NB4 (cell line): ENCODE measurements at regions not wholly inside any gene's neighbourhood (a gene's known extent, or its start where the extent isn't known, plus 50 kb on each side); places are given as distances from the start of the nearest gene placed in this dataset.
"Not testable (repeated sequence)": the region's sequence is repeated elsewhere in the genome, so short reads cannot be mapped to it uniquely, and the experiment has no call there.

Source experiments
- DNase-seq: peaks from one replicate; pipeline ENCODE4 v3.0.0; 2010; ENCODE audit warnings: low read depth
- H3K4me3 ChIP-seq: one replicate; pipeline ENCODE4 v1.5.1; 2011; ENCODE audit warnings: mild to moderate bottlenecking, low read depth, low read length, moderate library complexity
- MYC ChIP-seq: IDR thresholded peaks from 2 replicates; pipeline ENCODE4 v1.6.1; 2011; ENCODE audit warnings: low read depth, low read length
- POLR2A ChIP-seq: IDR thresholded peaks from 2 replicates; pipeline ENCODE4 v1.6.1; 2011; ENCODE audit warnings: mild to moderate bottlenecking; ENCODE audit not compliant: insufficient read length; ENCODE audit errors: extremely low read depth
- TF ChIP-seq, protein P1 (sequence below): IDR thresholded peaks from one replicate; pipeline ENCODE4 v1.5.1; 2012; ENCODE audit warnings: low read depth, low read length
- TF ChIP-seq, protein P2 (sequence below): IDR thresholded peaks from 2 replicates; pipeline ENCODE4 v1.6.1; 2011; ENCODE audit warnings: low read depth, low read length

DNA sequence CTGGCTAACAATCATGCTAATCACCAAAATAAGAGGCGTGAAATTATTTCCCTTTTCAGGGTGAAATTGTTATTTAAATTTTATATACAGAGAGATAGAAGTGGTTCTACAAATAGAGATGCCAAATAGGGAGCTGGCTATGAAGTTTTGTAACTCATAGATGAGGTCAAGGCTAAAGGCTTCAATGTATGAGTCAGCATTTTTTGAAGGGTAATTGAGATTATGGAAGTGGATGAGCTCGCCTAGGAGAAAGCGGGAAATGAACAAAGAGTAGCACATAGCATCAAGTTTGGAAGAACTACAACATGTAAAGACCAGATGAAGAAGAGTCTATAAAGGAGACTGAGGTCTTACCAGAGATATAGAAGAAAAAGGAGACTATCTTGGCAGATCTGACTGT, 838.1 kb downstream of the DNAJB9 start:
- no peak for DNase-seq
- TF ChIP-seq POLR2A (no peak), MYC (no peak)
- TF ChIP-seq, protein P1, sequence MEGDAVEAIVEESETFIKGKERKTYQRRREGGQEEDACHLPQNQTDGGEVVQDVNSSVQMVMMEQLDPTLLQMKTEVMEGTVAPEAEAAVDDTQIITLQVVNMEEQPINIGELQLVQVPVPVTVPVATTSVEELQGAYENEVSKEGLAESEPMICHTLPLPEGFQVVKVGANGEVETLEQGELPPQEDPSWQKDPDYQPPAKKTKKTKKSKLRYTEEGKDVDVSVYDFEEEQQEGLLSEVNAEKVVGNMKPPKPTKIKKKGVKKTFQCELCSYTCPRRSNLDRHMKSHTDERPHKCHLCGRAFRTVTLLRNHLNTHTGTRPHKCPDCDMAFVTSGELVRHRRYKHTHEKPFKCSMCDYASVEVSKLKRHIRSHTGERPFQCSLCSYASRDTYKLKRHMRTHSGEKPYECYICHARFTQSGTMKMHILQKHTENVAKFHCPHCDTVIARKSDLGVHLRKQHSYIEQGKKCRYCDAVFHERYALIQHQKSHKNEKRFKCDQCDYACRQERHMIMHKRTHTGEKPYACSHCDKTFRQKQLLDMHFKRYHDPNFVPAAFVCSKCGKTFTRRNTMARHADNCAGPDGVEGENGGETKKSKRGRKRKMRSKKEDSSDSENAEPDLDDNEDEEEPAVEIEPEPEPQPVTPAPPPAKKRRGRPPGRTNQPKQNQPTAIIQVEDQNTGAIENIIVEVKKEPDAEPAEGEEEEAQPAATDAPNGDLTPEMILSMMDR, result no peak
- TF ChIP-seq, protein P2, sequence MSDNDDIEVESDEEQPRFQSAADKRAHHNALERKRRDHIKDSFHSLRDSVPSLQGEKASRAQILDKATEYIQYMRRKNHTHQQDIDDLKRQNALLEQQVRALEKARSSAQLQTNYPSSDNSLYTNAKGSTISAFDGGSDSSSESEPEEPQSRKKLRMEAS, result no peak
- H3K4me3 ChIP-seq, result no peak overlapping the region

- no peak for DNase-seq
- TF ChIP-seq, protein P2, result no peak
- TF ChIP-seq, protein P1, result no peak
- no peak for TF ChIP-seq POLR2A
- TF ChIP-seq MYC, result no peak
These were observed 868.3 kb downstream of the DNAJB9 start for GRCh38 chr7:109437957-109438356.

DNA sequence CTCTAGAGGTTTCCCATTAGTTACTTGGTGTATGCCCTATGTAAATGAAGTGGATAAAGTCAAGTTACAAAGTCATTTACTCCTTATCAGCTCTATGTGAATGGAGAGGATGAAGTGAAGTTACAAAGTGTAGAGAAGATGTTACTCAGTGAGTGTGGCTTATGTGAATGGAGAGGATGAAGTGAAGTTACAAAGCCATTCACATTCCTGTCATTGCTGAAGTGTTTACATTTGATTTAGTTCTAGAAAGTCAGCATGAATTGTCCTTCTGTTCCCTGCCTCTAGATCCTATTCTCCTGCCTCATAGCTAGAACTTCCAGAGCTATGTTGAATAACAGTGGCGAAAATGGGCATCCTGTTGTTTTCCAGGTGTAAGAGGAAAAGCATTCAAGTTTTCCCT, 880.1 kb downstream of the DNAJB9 start:
- DNase-seq, result no peak
- no peak overlapping the region for H3K4me3 ChIP-seq
- TF ChIP-seq, protein P1, result no peak
- no peak for TF ChIP-seq POLR2A
- TF ChIP-seq MYC, result no peak

More at GRCh38 chr7:109437957-109438356, 868.3 kb downstream of the DNAJB9 start:
- no peak overlapping the region for H3K4me3 ChIP-seq

DNA sequence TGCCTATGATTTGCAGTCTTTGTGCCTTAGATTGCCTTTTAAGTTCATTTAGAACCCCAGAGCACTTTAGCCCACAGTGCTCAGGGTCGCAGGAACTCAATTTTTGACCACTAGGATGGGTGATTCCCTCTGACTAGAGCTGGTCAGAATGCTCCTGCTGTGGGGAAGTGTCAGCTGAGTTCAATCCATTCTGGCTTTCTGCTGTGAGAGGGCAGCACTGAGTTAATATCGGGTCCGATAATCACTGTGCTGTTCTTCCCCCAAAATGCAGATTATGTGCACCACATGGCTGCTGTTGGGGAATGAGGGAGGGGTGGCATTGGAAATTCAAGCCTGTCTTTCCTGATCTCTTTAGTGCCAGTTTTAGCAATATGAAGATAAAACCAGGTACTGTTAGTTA, 886.4 kb downstream of the DNAJB9 start:
- peak; percentile 6 for DNase-seq
- TF ChIP-seq, protein P2, result no peak
- TF ChIP-seq MYC, result no peak
- H3K4me3 ChIP-seq, result no peak overlapping the region

- no peak for DNase-seq
- TF ChIP-seq, protein P1, result no peak
- TF ChIP-seq MYC (no peak), POLR2A (no peak)
- TF ChIP-seq, protein P2, result no peak
- no peak overlapping the region for H3K4me3 ChIP-seq
These were observed 890.6 kb downstream of the DNAJB9 start for GRCh38 chr7:109460296-109460695.

- no peak overlapping the region for H3K4me3 ChIP-seq
- TF ChIP-seq MYC, result no peak
- TF ChIP-seq, protein P2, result no peak
- TF ChIP-seq POLR2A, result no peak
- TF ChIP-seq, protein P1, result no peak
- no peak for DNase-seq
These were observed 892.5 kb downstream of the DNAJB9 start for GRCh38 chr7:109462171-109462570.

DNA sequence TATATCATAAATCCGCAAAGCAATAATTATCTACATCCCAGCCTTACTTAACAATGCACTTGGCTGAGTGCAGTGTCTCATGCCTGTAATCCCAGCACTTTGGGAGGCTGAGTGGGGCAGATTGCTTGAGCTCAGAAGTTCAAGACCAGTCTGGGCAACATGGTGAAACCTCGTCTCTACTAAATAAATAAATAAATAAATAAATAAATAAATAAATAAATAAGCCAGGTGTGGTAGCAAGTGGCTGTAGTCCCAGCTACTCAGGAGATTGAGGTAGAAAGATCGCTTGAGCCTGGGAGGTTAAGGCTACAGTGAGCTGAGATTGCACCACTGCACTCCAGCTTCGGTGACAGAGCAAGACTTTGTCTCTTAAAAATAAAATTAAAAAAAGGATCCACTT, 898.1 kb downstream of the DNAJB9 start:
- not testable (repeated sequence) for H3K4me3 ChIP-seq, DNase-seq
